ENCODE measurements at regions not wholly inside any gene's neighbourhood (a gene's known extent, or its start where the extent isn't known, plus 50 kb on each side); places are given as distances from the start of the nearest gene placed in this dataset.

DNA sequence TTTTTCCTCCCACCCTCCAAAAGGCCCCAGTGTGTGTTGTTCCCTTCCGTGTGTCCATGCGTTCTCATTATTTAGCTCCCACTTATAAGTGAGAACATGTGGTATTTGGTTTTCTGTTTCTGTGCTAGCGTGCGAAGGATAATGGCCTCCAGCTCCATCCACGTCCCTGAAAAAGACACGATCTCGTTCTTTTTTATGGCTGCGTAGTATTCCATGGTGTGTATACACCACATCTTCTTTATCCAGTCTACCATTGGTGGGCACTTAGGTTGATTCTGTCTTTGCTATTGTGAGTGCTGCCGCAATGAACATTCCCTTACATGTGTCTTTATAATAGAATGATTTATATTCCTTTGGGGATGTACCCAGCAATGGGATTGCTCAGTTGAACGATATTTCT is 177.8 kb downstream of the ETS2 start:
- H3K9me3 ChIP-seq, result no peaks in the 10 kb centered on the region
- H3K4me3 ChIP-seq, result no peak overlapping the region
- TF ChIP-seq, protein P1, sequence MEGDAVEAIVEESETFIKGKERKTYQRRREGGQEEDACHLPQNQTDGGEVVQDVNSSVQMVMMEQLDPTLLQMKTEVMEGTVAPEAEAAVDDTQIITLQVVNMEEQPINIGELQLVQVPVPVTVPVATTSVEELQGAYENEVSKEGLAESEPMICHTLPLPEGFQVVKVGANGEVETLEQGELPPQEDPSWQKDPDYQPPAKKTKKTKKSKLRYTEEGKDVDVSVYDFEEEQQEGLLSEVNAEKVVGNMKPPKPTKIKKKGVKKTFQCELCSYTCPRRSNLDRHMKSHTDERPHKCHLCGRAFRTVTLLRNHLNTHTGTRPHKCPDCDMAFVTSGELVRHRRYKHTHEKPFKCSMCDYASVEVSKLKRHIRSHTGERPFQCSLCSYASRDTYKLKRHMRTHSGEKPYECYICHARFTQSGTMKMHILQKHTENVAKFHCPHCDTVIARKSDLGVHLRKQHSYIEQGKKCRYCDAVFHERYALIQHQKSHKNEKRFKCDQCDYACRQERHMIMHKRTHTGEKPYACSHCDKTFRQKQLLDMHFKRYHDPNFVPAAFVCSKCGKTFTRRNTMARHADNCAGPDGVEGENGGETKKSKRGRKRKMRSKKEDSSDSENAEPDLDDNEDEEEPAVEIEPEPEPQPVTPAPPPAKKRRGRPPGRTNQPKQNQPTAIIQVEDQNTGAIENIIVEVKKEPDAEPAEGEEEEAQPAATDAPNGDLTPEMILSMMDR (IDR thresholded peaks at IDR 0.05), result no peak
- no peaks in the 10 kb centered on the region for H3K36me3 ChIP-seq
- no peak overlapping the region for H3K27ac ChIP-seq
- intact Hi-C loops (cut with DNase I), result no loop called here
- DNase-seq (ENCODE audit: low spot score in 2 of 2), result no peak
- H3K27me3 ChIP-seq, result no peaks in the 10 kb centered on the region
- peaks cover 11 to 35% of the 10 kb centered on the region in 2 donors for H3K4me1 ChIP-seq

DNA sequence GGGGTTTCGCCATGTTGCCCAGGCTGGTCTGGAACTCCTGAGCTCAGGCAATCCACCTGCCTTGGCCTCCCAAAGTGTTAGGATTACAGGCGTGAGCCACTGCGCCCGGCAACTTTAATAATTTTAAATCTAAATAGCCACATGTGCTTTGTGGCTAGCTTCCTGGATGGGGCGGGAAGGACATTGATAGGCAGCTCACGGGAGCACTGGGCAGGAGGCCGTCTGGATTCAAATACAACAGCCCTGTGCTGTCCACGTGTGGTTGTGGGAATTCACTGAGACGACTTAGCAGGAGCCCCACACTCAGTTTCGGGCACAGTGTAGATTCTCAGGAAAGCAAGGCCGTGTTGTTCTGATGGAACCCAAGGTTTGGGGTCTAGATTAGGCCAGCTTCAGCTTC is 177.1 kb downstream of the ETS2 start:
- DNase-seq (ENCODE audit: low spot score in 2 of 2), result no peak
- intact Hi-C loops (cut with DNase I), result no loop called here
- Histone ChIP-seq H3K4me3 (no peak overlapping the region), H3K9me3 (no peaks in the 10 kb centered on the region), H3K27ac (no peak overlapping the region), H3K4me1 (peaks cover 7 to 28% of the 10 kb centered on the region in 2 donors), H3K36me3 (no peaks in the 10 kb centered on the region), H3K27me3 (no peaks in the 10 kb centered on the region)
- TF ChIP-seq, protein P1 (IDR thresholded peaks at IDR 0.05), result no peak

DNA sequence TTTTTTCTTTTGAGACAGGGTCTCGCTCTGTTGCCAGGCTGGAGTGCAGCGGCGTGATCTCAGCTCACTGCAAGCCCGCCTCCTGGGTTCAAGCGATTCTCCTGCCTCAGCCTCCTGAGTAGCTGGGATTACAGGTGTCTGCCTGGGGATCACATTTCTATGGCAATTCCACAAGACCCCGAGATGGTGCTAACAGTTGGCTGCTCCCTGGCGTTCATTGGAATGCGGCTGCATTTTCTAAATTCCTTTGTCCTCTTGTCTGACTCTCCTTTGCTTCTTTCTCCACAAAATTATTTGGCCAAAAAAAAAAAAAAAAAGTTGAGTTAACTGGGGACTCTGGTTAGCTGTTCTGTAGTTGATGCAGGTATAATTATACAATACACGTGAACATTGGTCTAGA is 176.4 kb downstream of the ETS2 start:
- H3K4me3 ChIP-seq, result no peak overlapping the region
- TF ChIP-seq, protein P1 (IDR thresholded peaks at IDR 0.05), result no peak
- intact Hi-C loops (cut with DNase I), result no loop called here

DNA sequence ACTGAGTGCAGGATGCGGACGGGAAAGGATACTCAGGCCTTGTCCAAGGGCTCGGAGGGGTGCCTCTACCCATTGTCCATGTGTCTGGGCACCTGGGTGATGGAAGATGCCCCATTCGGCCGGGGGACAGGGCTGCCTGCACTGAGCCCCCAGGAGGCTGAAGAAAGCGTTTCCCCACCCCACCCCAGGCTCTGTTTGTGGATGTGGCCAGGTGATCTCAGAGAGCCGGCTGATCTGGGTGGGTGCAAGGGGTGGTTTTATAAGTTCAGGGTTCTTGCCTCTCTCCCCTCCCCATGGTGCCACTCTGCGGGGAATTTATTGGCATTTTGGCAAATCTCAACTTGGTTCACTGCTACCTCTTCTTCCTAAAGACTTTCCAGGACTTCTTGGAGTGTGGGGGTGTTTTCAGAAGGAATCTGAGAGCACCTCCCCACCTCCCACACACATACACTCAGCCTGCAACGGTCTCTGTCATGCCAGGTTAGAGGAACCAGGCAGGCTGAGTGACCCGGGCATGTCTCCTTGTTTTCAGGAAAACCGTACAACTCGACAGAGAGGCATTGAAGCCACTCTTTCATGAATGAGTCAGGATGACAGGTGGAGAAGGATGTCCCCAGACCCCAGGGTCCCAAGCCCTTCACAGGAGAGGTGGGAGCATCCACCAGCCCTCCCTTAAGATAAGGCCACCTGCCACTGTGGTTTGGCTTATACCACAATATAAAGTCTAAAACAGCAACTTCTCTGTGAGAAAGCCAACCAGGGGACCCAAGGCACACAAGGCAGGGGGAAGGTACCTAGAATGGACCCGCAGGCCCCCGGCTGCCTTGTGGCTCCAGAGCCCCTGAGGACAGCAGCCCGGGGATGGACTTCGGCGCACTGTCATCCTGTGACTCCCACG is 174.9 kb downstream of the ETS2 start:
- TF ChIP-seq, protein P1 (IDR thresholded peaks at IDR 0.05), result no peak
- H3K27ac ChIP-seq, result no peak overlapping the region
- intact Hi-C loops (cut with DNase I), result loop anchor here (2.0 kb wide), 1 partner anchor 44 kb away; no protein-coding TSS in a partner anchor

More for the DNA sequence above, 176.4 kb downstream of the ETS2 start:
- no peak for DNase-seq (ENCODE audit: low spot score in 2 of 2)
- no peaks in the 10 kb centered on the region for H3K9me3 ChIP-seq
- no peak overlapping the region for H3K27ac ChIP-seq
- H3K27me3 ChIP-seq, result no peaks in the 10 kb centered on the region
- H3K4me1 ChIP-seq, result peaks cover 5 to 24% of the 10 kb centered on the region in 2 donors
- H3K36me3 ChIP-seq, result no peaks in the 10 kb centered on the region

DNA sequence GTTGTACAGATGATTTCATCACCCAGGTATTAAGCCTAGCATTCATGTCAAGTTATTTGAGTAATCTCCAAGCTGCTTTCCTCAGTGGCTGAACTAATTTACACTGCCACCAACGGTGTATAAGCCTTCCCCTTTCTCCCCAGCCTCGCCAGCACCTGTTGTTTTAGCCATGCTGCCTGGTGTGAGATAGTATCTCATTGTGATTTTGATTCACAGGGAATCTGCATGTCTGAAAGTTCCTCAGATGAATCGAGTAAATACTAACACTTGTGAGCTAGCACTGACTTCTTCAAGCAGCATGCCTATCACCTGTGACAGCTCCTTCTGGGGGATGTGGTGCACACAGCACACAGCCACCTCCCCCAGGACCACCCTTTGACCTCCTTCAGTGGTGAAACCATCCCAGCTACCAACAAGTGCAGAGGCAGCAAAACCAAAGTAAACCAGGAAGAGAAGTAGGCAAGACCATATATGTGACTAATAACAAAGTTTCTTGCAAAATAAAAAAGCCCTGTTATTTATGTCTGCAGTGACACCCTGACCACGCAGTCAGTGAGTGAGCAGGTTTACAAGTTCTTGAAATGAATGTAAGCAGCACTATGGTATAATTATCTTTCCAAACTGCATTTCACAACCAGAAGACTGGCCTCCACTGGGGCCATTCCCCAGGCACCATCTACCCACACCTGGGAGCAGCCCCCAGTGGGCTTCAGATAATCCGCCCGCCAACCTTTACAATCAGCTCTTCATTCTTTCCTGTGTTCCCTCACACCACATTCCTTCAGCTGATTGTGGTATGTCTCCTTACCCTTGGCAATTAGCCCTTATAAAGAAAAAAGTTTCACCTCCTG is 173.8 kb downstream of the ETS2 start:
- Histone ChIP-seq H3K4me1 (peaks cover 0 to under 1% of the 10 kb centered on the region in 2 donors), H3K27me3 (no peaks in the 10 kb centered on the region), H3K36me3 (no peaks in the 10 kb centered on the region), H3K4me3 (no peak overlapping the region), H3K27ac (no peak overlapping the region), H3K9me3 (no peaks in the 10 kb centered on the region)
- TF ChIP-seq, protein P1 (IDR thresholded peaks at IDR 0.05), result no peak
- no peak for DNase-seq (ENCODE audit: low spot score in 2 of 2)
- intact Hi-C loops (cut with DNase I), result loop anchor here (2.0 kb wide), 1 partner anchor 43 kb away; no protein-coding TSS in a partner anchor

More for the DNA sequence above, 174.9 kb downstream of the ETS2 start:
- peaks cover 0 to 12% of the 10 kb centered on the region in 2 donors for H3K4me1 ChIP-seq
- no peaks in the 10 kb centered on the region for H3K9me3 ChIP-seq
- H3K36me3 ChIP-seq, result no peaks in the 10 kb centered on the region
- no peak for DNase-seq (ENCODE audit: low spot score in 2 of 2)
- no peak overlapping the region for H3K4me3 ChIP-seq
- no peaks in the 10 kb centered on the region for H3K27me3 ChIP-seq
